Amniotic stem cell (primary cell): ENCODE measurements at regions not wholly inside any gene's neighbourhood (a gene's known extent, or its start where the extent isn't known, plus 50 kb on each side); places are given as distances from the start of the nearest gene placed in this dataset.

ENCODE experiments used
- DNase-seq: peaks from one replicate; lab custom pipeline; 2025; lab: John Stamatoyannopoulos, UW

DNA sequence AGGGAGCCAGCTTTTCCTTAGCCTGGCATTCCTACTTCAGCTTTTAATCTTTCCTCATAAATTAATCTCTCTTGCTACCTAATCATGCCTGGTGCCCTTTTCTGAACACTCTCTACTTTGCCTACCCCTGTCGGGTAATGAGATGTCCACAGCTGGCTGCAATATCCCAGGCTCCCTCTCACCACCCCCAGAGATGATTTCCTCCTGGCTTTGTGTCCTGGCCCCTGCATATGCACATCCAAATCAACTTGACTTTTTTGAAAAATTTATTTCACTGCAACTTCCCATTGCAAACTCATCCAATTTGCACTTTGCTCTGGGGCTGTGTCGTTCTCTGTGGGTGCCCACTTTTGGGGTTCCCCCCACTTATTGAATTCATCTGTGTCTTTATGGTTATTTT lies 218.1 kb upstream of the SKOR2 start:
- DNase-seq, result no peak

DNA sequence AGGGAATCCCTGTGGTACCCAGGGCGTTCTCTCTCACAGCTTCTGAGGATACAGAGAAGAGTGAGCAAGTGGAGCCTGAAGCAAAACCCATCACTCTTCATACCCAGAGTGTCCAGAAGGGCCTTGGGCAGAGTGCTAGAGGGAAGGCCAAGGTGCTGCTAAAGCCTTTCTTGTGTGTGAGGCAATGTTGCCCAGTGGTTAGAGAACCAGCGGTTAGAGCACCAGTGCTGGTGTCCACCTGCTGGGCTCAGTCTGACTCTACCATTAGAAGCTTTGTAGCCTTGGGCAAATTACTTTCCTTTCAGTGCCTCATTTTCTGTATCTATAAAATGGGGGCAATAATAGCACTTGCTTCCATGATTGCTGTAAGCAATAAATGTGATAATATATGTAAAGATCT lies 210.5 kb upstream of the SKOR2 start:
- DNase-seq, result no peak

DNA sequence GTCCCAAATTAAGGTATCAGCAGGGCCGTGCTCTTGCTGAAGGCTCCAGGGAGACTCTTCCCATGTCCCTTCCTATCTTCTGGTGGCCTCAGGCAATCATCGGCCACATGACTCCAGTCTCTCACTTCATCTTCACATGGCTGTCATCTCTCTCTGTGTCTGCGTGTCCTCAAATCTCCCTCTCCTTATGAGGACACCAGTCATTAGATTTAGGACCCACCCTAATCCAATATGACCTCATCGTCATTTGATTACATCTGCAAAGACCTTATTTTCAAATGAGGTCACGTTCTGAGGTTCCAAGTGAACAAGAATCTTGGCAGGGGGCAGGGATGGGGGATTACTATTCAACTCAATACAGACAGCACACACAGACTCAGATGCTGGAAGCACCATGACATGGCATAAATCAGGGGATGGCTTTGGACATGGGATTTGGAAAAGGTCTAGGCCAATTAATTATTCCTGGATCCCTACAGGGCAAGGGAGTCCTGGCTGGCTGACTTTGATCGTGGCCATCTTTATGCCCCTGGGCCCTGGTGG lies 210.0 kb upstream of the SKOR2 start:
- DNase-seq, result no peak

DNA sequence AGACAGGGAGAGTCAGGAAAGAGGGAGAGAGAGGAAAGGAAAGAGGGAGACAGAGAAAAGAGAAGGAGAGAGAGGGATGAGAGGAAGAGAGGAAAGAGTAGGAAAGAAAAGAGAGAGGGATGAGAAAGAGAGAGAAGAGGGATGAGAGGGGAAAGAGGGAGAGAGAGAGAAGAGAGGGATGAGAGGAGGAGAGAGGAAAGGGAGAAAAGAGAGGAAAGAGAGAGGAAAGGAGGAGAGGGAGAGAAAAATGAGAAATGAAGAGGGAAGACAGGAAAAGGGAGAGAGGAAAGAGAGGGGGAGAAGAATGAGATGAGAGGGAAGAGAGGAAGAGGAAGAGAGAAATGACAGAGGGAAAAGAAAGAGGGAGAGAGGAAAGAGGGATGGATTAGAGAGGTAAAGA lies 207.0 kb upstream of the SKOR2 start:
- DNase-seq, result no peak

DNA sequence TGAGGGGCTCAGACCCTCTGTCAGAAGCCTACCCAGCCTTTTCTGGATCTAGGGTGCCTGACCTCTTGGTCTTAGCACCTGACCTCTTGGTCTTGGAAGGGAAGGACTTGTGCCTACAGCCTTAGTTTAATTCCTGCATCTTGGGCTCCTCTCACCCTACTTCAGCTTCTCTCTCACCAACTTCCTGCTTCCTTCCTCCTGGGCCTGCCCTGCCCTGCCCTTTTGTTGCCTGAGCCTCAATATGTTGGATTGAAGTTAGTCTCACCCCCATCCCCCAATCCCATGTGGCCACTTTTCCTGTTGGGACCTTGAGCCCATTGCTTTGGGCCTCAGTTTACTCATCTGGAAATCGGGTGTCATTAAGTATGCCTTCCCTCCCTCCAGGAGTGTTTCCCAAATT lies 206.2 kb upstream of the SKOR2 start:
- DNase-seq, result no peak

DNA sequence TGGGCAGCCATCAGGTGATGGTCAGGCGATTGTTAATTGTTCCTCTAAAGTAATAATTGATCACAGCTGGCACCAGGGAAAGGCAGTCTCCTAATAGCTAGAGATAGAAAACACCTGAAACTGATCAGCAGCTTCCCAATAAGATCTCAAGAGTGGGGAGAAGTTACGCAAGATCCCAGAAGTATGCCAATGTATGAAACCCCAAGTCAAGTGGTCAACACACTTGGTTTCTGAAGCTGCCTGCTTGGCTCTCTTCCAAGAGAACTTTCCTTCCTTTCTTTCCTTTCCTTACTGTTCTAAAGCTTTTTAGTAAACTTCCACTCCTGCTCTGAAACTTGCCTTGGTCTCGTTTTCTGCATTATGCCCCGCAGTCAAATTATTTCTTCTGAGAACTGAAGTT lies 201.6 kb upstream of the SKOR2 start:
- no peak for DNase-seq

DNA sequence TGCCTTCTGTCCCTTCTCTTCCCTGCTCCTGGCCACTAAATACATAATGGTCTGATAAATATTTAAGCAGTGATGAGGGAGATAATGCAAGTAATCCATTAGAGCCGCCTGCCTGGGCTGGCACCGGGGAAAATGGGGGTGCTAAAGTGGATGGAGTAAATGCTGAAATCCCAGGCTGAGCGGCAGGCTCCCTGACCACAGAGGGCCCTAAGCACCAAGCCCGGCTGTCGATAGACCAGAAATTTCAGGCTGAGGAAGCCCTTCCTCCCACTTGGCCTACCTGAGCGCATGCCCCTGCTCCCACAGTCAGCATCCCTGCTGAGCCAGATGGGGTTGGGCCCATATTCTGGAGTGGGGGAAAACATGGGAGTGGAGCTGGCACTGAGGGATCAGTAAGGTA lies 197.5 kb upstream of the SKOR2 start:
- no peak for DNase-seq

DNA sequence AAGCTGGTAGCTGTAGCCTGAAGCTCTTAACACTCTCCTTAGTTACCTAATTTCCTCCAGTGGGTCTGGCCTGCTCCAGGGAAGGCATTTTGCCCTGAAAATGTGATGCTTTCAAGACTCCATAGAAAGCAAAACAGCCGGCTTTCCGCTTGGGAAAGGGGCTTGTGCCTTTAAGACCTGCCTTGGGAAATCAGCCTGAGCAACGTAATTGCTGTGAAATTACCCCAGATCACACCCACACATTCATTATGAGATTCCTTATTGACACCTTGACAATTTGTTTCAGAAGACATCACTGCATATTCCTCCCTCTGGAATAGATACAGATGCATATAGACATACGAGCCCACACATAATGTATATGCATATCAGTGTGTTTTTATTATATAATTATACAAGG lies 190.5 kb upstream of the SKOR2 start:
- no peak for DNase-seq

DNA sequence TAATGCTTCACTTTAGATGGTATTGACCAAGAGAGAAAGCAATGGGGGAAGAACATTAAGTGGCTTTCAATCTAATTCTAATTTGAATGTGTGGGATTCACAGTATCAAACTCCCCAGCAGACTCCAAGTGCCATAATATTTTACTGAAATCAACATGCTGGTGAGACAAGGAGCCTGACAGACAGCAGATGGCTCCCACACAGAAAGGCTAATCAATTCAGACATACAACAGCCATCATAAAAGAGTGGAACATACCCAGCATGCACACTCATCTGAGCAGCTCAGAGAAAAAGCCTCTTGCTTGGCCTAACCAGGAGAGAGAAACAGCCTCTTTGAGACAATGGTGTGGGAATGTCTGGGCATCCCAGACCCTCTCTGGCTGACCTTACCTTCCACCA lies 186.5 kb upstream of the SKOR2 start:
- DNase-seq, result no peak

DNA sequence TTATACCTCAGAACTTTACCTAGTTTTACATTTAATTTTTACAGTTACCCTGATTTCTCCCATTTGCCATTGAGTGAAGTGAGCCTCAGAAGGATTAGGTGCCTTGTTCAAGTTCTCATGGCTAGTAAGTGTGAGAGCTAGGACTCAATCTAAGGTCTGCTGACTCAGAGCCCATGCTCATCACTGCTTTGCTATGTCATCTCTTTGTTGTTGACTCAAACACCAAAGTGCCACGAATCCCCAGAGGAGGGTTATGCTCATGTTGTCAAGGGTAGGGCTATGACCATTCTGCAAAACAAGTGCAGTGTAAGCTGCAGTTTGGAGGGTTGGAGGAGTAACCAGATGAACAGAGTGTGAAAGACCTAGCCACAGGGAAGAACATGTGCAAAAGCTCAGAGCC lies 185.4 kb upstream of the SKOR2 start:
- no peak for DNase-seq

DNA sequence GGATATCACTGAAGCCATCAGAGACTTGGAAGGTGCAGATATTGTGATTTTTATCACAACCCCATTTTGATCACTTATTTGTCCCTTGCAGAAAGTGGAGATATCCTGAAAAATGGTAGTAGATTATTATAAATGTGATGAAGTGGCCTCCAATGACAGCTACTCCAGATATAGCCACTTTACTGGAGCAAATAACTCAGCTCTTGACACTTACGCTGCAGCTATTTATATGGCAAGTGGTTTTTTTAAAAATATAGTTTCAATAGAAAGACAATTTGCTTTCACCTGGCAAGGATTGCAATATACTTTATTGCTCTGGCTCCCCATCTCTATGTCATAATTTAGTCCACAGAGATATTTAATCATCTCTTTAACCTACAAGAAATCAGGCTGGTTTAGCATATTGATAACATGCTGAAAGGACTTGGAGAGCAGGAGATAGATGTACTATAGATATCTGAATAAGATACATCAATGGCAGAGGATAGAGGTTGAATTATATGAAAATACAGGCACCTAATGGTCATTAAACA lies 182.8 kb upstream of the SKOR2 start:
- DNase-seq, result no peak

DNA sequence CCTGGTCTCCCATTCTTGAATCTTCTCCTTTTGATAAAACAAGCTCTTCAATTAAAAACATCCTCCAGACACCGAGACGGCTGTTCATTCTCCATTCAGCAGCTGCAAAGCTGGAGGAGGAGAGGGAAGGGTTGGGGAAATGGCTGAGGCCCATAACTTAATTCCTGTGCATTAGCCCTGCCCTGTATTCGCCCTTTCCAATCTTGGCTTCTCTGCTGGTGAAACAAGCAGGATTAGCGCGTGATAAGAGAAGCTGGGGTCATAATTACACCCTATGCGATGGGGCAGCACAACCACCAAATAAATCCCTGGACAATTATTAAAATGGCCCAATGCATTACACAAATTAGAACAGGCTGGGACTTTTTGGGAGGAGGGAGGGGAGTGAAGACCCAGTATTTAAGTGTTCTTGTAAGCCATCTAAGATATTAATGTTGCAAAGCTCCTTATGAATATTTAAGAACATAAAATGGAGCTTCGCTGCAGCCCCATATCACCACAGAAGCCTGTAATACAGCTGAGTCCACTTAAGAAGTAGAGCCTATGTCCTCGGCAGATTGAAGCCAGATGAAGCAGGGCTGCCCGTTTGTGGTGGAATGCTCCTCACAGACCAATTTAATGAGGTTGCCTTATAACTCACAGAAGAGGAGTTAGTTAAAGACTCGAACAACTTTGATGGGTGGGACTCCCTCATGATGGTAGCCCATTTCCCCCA lies 176.6 kb upstream of the SKOR2 start:
- DNase-seq, result no peak

DNA sequence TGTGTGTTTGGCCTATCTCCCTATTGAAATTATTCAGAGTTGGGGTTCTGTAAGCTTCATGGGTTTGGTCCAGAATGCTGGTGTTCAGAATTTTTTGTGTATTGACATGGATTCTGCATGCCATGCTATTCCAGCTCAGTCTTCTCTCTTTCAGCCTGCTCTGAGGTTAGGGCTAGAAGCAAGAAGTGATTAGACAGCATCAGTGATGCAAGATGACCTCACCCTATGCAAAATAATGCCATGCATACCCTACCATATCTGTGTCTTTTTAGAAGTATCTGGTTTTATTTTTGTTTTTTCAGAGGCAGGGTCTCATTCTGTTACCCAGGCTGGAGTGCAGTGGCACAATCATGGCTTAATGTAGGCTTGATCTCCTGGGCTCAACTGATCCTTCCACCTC lies 175.6 kb upstream of the SKOR2 start:
- DNase-seq, result no peak

DNA sequence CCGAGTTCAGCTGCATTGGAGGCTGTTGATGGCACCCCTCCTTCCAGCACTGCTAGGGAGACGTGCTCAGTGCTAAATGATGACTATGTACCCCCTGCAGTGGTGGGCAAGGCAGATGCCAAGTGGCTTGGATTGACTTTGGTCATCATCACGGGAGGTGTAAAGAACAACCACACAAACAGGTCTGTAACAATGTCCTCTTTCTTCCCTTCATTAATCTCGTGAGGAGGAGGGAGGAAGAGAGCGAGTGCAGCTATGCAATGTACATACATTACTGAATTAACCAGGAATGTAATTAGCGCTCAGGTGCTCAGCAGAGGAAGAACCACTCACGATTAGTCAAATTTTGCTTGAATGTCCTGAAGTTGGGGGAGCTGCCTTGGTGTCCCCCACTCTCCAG lies 173.9 kb upstream of the SKOR2 start:
- DNase-seq, result no peak

DNA sequence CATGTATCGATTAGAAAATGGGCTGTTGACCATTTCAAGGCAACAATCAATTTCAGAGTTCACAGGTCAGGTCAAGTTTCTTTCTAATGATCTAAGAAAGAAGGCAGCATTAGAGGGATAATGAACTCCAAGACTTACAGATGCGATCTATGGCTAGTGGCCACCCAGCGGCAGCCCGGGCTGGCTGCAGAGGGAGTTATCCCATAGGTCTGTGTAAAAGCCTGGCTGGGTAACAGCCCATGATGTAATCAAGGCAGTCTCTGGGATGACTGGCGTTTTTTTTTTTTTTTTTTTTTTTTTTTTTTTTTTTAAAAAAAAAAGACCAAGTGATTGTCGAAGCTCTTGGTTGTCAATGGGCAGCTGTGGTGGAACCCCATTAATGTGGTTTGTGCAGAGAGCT lies 171.1 kb upstream of the SKOR2 start:
- no peak for DNase-seq

DNA sequence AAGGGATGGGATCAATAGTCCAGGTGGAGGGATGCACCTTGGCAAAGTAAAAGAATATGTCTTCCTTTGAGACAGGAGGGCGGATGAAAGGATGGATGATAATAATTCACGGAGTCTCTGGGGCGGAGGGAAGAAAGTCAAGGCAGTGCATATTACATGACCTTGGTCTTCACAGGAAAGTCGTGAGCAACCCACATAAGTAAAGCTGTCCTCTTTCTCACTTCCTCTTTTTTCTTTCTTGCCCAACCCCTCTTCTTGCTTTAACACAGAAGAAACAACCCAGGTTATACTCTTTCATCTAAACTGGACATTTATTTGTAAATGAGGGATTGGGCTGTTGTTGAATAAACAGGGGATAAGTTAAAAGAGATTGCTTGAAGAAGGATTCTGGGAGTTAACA lies 168.7 kb upstream of the SKOR2 start:
- no peak for DNase-seq

DNA sequence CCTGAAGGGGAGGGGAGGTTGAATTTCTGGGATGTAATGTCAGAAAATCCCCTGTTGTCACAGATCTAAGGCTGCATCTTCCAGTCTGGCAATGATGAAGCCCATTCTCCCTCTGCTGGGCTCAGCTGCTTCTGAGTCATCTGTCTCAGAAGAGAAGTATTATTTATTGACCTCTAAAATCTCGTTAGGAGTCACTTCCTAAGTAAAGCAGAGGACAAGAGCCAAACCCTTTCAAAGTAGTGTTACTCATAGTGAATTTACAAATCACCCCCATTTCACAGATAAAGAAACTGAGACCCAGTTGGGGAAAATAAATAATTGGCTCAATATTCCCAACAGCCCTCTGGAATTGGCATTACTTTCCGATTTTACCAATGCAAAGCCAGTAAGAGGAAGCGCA lies 167.3 kb upstream of the SKOR2 start:
- no peak for DNase-seq

DNA sequence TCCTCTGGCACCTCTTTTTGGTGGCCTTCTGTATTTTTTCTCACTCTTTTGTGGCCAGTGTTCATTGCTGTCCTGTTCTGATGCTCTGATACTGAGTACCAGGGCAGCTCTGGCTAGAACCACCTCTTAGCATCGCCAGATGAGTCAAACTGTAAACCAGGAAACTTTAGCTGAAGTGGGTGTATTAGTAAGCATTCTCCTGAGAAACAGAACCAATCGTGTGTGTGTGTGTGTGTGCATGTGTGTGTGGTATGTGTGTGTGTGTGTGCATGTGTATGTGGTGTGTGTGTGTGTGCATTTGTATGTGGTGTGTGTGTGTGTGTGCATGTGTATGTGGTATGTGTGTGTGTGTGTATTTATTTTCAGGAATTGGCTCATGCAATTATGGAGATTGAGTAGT lies 166.3 kb upstream of the SKOR2 start:
- no peak for DNase-seq

DNA sequence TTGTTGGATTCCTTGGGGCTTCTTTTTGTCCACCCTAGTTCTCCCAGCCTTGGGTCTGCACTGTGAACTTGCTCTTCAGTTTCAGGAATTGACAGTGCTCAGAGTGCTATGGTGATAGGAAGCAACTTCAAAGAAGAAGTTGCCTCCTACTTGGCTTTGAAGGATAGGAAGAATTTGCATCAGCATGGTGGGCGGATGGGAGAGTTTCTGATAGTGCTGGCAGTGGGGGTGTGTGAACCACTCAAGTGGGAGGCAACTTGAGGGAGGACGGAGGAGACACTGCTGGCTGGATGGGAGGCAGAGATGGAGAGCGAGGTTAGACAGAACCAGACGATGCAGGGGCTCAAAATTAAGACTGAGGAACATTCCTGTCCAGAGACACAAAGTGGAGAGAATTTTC lies 164.4 kb upstream of the SKOR2 start:
- no peak for DNase-seq

DNA sequence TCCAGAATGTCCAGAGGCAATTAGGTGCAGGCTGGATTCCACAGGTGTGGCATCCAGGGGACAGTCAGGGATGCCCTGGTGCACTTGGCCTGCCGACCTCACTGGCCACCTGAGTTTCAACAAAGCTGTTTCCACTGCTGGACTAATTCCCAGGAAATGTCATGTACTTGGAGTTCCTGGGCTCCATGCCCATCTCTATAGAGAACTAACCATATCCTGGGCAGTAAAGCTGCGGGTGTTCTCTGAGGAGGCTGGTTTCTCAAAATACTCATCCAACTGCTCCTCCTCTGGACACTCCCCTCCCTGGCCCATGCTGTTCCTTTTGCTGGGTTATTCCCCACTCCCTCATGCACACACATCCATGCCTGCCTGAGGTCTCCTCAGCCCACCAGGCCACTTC lies 161.9 kb upstream of the SKOR2 start:
- DNase-seq, result no peak

DNA sequence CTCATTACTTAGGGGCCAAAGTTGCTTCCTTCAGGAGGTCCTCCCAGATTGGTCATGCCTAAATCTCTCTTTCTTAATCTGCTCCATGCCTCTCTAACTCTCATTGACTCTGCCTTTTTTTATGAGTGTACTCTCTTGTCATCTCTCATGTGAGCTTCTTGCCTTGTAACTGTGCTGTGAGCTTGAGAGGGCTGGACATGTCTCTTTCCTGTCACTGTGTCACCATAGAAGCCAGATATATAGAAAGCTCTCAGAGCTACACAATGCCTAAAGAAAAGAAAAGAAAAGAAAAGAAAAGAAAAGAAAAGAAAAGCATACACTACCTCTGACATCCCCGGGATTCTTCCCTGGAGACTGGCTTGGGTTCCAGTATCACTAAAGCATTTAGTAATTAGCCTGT lies 161.5 kb upstream of the SKOR2 start:
- no peak for DNase-seq

DNA sequence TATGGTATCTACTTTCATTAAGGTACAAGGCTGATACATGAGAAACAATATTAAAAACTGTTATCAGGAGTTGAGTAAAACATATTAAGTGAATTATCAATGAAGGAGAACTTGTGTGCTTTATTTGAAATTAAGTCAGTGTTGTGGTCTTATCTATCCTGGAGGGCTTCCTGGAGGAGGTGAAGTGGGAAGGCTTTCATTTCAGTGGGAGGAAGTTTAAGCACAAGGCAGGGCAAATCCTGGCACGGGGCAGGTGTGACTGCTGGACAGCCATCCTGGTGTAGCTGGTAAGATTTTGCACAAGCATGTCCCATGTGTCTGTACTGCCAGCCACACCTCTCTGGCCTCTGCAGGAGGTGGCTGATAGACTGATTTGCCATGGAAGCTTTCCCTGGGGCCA lies 159.7 kb upstream of the SKOR2 start:
- DNase-seq, result no peak

DNA sequence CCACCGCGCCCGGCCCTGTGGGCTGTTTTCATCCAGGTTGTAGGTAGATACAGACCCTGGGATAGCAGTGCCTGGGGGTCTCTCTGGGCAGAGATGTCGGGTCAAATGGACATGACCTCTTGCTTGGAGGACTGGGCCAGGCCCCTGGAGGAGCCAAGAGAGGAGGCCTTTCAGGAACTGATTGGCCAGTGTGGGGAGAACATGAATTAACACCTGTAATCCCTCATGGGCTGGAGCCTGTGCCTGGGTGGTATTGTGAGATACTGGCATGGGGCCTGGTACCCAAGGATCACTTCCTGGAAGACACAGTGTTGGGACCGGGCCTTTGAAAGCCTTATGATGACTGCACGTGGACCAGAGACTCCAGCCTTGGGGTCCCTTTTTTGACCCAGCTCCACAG lies 158.7 kb upstream of the SKOR2 start:
- DNase-seq, result no peak

DNA sequence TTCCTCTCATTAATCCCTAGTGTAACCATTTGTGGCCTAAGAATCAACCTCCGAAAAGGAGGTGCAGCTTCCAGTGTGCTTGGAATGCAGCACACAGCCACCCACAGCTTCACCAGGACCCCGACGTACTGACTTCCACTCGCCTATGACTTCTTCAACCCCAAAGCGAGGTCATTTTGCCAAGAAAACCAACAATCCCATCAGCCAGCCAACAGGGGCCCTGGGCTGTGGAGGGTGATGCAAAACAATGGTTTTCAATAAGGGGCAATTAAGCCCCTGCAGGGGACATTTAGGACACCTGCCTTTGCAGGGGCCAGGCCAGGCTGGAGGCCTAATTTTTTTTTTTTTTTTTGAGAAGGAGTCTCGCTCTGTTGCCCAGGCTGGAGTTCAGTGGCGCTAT lies 158.1 kb upstream of the SKOR2 start:
- DNase-seq, result no peak
